A673 (cell line): ENCODE measurements at regions not wholly inside any gene's neighbourhood (a gene's known extent, or its start where the extent isn't known, plus 50 kb on each side); places are given as distances from the start of the nearest gene placed in this dataset.

Experiments used
- CTCF ChIP-seq: fragments of 300-800, 200-600 bp; sonication (generic); conservative IDR thresholded peaks from 2 replicates; pipeline ENCODE4 v1.5.1; 2017; ENCODE audit warnings: low read depth, mild to moderate bottlenecking, antibody characterized with exemption, low read length, moderate library complexity, mixed read lengths
- EZH2 ChIP-seq: fragments of 200-600 bp; sonication (generic); IDR thresholded peaks from 2 replicates; pipeline ENCODE4 v1.6.1; 2017; ENCODE audit warnings: borderline replicate concordance, low read depth, mild to moderate bottlenecking, mixed read lengths, antibody characterized with exemption, low read length; ENCODE audit not compliant: poor library complexity, severe bottlenecking

- no peak for TF ChIP-seq CTCF
- no peak for TF ChIP-seq EZH2
Measured at GRCh38 chr4:173696551-173696950, 166.5 kb upstream of the HAND2 start.
